Cardiac muscle cell (in vitro differentiated cells and primary cell): ENCODE measurements at regions not wholly inside any gene's neighbourhood (a gene's known extent, or its start where the extent isn't known, plus 50 kb on each side); places are given as distances from the start of the nearest gene placed in this dataset.

Source experiments
- DNase-seq, 2 donors: peaks; one replicate each; pipeline versions ENCODE4 v3.0.0 to v3.0.0-alpha.2; 2010 to 2017; ENCODE audit warnings: low read depth in 1 of 2, low spot score in 1 of 2
- H3K27ac ChIP-seq: fragments of 200-600 bp; sonication (generic); 2 replicates; pipeline ENCODE4 v1.5.1; 2016
- H3K27me3 ChIP-seq: fragments of 200-600 bp; sonication (generic); 2 replicates; pipeline ENCODE4 v1.6.0; 2016; ENCODE audit warnings: control low read depth
- H3K36me3 ChIP-seq: fragments of 200-600 bp; sonication (generic); 2 replicates; pipeline ENCODE4 v1.5.1; 2016; ENCODE audit warnings: control low read depth
- H3K4me1 ChIP-seq: fragments of 200-600 bp; sonication (generic); 2 replicates; pipeline ENCODE4 v1.8.1; 2017; ENCODE audit warnings: low read depth, mild to moderate bottlenecking, mixed run types
- H3K4me3 ChIP-seq: fragments of 200-600 bp; sonication (generic); 2 replicates; pipeline ENCODE4 v1.5.1; 2016; ENCODE audit warnings: mild to moderate bottlenecking
- H3K9me3 ChIP-seq: fragments of 200-600 bp; sonication (generic); 2 replicates; pipeline ENCODE4 v1.5.1; 2017; ENCODE audit warnings: low read depth, mild to moderate bottlenecking, control low read depth
- TF ChIP-seq, protein P1 (sequence below): IDR thresholded peaks from 2 replicates; pipeline ENCODE4 v1.5.1; 2012; ENCODE audit warnings: low read depth, mild to moderate bottlenecking, low read length

DNA sequence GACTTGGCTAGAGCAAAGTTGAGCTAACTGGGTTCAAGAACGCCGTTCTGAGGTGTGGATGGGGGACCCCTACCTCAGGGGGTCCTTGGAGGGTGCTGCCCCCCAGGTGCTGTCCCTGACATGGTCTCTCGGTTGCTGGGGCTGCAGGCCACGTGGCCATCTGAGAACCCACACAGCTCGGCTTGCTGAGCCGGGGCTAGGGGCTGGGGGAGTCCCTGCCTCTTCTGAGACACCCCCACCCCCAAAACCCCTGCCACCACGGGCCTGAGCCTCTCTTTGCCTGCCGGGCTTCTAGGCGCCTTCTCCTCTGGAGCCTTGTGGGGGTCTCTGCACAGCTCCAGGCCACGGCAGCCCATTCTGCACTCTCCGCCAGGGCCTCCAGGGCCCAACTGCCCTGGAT is 52.0 kb upstream of the LAMA1 start:
- no peaks in the 10 kb centered on the region for H3K36me3 ChIP-seq
- H3K9me3 ChIP-seq = no peaks in the 10 kb centered on the region
- DNase-seq = no peak
- TF ChIP-seq, protein P1, sequence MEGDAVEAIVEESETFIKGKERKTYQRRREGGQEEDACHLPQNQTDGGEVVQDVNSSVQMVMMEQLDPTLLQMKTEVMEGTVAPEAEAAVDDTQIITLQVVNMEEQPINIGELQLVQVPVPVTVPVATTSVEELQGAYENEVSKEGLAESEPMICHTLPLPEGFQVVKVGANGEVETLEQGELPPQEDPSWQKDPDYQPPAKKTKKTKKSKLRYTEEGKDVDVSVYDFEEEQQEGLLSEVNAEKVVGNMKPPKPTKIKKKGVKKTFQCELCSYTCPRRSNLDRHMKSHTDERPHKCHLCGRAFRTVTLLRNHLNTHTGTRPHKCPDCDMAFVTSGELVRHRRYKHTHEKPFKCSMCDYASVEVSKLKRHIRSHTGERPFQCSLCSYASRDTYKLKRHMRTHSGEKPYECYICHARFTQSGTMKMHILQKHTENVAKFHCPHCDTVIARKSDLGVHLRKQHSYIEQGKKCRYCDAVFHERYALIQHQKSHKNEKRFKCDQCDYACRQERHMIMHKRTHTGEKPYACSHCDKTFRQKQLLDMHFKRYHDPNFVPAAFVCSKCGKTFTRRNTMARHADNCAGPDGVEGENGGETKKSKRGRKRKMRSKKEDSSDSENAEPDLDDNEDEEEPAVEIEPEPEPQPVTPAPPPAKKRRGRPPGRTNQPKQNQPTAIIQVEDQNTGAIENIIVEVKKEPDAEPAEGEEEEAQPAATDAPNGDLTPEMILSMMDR = no peak
- no peak overlapping the region for H3K4me3 ChIP-seq
- H3K27ac ChIP-seq = no peak overlapping the region
- peaks cover 5% of the 10 kb centered on the region for H3K4me1 ChIP-seq
- H3K27me3 ChIP-seq = no peaks in the 10 kb centered on the region

DNA sequence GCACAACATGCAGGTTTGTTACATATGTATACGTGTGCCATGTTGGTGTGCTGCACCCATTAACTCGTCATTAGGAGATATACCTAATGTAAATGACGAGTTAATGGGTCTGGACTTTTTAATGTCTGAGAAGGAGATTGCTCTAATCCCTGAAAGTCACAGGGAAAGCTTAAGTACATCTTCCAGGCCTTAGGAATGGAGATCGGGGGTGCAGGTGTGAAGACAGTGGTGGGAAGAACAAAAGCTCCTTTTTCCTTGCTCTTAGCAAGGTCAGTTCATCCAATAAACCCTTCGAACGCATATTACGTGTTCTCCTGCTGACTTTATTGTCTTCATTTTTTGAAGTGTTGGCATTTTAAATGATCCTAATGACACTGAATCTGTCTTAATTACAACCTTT is 50.8 kb upstream of the LAMA1 start:
- DNase-seq = no peak
- no peak overlapping the region for H3K27ac ChIP-seq
- no peaks in the 10 kb centered on the region for H3K27me3 ChIP-seq
- TF ChIP-seq, protein P1 = no peak
- H3K36me3 ChIP-seq = no peaks in the 10 kb centered on the region
- peaks cover 5% of the 10 kb centered on the region for H3K4me1 ChIP-seq
- no peak overlapping the region for H3K4me3 ChIP-seq
- H3K9me3 ChIP-seq = no peaks in the 10 kb centered on the region
